Occipital lobe (tissue), 1 donor: ENCODE measurements at regions not wholly inside any gene's neighbourhood (a gene's known extent, or its start where the extent isn't known, plus 50 kb on each side); places are given as distances from the start of the nearest gene placed in this dataset.

Experiments
- DNase-seq: peaks from one replicate; lab custom pipeline; 2025; lab: John Stamatoyannopoulos, UW

GRCh38 chr11:116445108-116446047 lies 327.4 kb downstream of the BUD13 start:
- DNase-seq: no peak

DNA sequence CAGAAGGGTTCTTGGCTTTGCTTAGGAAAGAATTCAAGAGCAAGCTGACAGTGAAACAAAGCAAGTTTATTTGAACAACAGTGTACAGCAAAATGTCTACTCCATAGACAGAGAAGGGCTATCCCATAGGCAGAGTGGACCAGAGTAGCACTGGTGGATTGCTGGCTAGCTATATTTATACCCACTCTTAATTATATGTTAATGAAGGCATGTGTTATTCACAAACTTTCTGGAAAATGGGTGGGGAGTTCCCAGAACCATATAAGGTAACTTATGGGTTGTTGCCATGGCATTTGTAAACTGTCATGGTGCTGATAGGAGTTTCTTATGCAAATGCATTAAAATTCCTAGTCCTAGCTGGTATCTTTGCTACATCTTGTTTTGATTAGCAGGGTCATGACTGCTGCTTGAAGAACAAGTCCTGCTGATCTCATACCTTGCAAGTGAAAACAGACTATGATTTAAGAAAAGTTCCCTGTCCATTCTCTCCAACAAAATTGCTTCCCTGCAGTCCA lies 330.5 kb downstream of the BUD13 start:
- no peak for DNase-seq

GRCh38 chr11:116439361-116439677 lies 333.5 kb downstream of the BUD13 start:
- no peak for DNase-seq

DNA sequence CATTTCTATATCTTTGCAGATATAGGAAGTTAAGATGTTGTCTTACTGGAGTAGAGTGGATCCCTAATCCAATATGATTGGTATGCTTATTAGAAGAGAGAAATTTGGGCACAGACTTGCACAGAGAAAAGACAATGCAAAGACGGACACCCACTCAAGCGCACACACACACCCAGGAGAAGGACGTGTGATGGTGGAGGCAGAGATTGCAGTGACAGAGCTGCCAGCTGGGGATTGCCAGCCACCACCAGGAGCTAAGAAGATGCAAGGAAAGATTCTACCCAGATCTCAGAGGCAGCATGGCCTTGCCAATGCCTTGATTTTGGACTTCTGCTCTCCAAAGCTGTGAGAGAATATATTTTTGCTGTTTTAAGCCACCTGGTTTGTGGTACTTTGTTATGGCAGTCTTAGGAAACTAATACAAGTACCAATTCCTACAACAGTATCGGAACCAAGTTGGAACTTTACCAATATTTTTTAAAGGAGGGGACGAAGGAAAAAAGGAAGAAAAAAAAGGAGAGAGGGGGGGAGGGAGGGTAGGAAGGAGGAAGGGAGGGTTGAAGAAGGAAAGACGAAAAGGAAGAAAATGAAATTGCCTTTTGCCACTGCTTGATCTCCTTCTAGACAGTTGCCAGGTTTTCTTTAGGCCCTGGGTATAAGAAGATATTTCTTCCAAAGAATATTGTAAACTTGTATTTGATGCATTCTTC lies 334.0 kb downstream of the BUD13 start:
- DNase-seq: peak; percentile 6

- DNase-seq: no peak
Observed at GRCh38 chr11:116434986-116435385, 337.8 kb downstream of the BUD13 start.

GRCh38 chr11:116432301-116432700 lies 340.5 kb downstream of the BUD13 start:
- no peak for DNase-seq

- no peak for DNase-seq
Observed at GRCh38 chr11:116431842-116432241, 340.9 kb downstream of the BUD13 start.

GRCh38 chr11:116428638-116428975 lies 344.2 kb downstream of the BUD13 start:
- DNase-seq: no peak

- DNase-seq: no peak
Observed at GRCh38 chr11:116427903-116428637, 344.7 kb downstream of the BUD13 start.

- DNase-seq: no peak
Observed at GRCh38 chr11:116427337-116427902, 345.4 kb downstream of the BUD13 start.

- DNase-seq: no peak
Observed at GRCh38 chr11:116426761-116427160, 346.0 kb downstream of the BUD13 start.

GRCh38 chr11:116424615-116425261 lies 348.0 kb downstream of the BUD13 start:
- DNase-seq: no peak

GRCh38 chr11:116422956-116423600 lies 349.7 kb downstream of the BUD13 start:
- DNase-seq: no peak

DNA sequence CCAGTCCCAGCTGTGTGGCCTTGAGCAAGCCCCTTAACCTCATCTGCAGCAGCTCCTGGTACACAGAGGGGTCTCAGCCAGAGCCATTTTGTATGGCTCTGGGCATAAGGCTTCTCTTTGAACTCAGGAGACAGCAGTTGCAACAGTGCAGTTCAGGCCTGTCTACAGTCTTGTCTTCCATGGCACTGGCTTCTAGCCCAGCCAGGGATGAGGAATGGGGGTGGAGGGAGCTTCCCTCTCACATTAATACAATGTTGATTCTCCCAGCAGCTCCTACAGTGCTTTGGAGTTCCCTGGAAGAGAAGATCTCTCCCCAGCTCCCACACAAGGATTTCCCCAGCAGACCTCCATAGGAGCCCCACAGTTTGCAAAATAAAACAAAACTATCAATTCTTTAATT lies 350.2 kb downstream of the BUD13 start:
- DNase-seq: no peak

GRCh38 chr11:116421529-116422185 lies 351.1 kb downstream of the BUD13 start:
- DNase-seq: no peak

GRCh38 chr11:116420770-116421528 lies 351.8 kb downstream of the BUD13 start:
- no peak for DNase-seq

GRCh38 chr11:116420030-116420429 lies 352.8 kb downstream of the BUD13 start:
- DNase-seq: no peak

GRCh38 chr11:116418388-116419041 lies 354.3 kb downstream of the BUD13 start:
- DNase-seq: no peak

GRCh38 chr11:116416852-116417251 lies 355.9 kb downstream of the BUD13 start:
- no peak for DNase-seq
